Stimulated activated CD8-positive, alpha-beta memory T cell treated with anti-CD3 and anti-CD28 coated beads, Interleukin-4, amount 100 ng/mL, for 1 hour (primary cell): ENCODE measurements at regions not wholly inside any gene's neighbourhood (a gene's known extent, or its start where the extent isn't known, plus 50 kb on each side); places are given as distances from the start of the nearest gene placed in this dataset.
"Not testable (repeated sequence)": the region's sequence is repeated elsewhere in the genome, so short reads cannot be mapped to it uniquely, and the experiment has no call there.

Source experiments
- DNase-seq, 2 donors: peaks; one replicate each; pipeline ENCODE4 v3.0.0-alpha.2; 2020; ENCODE audit warnings: low read depth in 2 of 2, low spot score in 1 of 2

DNA sequence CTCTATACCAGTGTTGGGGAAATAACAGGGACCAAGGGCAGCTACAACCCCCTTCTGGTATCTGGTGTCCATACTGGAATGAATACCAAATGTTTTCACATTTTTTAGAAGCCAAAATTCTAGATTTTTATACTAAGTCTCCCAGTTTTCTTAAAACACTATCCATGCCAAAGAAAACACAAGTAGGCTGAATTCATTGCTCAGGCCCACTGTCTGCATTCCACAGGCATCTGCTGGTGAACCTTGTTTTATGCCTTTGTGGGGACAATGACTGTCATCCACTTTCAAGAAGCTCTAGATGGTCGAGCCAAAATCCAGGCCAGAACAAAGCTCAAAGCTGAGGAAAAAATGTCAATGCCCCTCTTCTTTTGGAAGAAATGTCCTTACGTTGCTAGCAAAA, 213.4 kb upstream of the RASGEF1B start:
- no peak for DNase-seq

DNA sequence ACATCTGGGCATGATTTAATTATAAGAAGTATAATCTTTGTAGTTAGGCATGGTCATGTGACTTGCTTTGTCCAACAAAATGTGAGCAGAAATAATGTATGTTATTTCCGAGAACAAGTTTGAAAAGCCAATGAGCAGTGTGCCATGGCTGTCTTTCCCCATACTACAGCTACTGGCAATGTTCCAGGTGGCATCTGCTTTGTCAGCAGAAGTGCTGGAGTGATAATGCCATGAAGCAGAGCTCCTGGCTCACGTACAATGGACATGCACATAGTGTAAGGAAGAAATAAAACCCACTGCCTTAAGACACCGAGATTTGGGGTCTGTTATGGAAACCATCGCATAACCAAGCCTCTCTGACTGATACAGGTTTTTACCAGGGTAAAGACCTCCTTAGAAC, 212.6 kb upstream of the RASGEF1B start:
- no peak for DNase-seq

DNA sequence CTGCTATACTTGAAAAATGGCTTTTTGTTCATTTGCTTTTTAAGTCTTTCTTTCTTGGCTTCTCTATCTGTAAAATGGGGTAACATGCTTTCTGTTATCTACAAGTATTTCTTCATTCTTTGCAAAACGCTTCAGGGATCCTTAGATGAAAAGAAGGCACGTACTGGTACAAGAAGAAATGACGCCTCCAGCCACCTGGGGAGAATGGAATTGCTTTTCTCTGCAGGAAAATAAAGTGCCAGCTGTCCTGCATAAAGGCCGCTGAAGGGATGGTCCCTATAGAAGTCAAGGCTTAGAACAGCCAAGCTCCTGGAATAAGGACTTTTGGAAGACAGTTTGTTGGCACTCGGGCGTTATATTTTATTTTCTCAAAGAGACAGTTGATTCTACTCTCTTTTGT, 210.8 kb upstream of the RASGEF1B start:
- no peak for DNase-seq

- no peak for DNase-seq
These were observed 207.6 kb upstream of the RASGEF1B start for GRCh38 chr4:81679315-81679714.

GRCh38 chr4:81678801-81679200, 207.1 kb upstream of the RASGEF1B start:
- DNase-seq = no peak

DNA sequence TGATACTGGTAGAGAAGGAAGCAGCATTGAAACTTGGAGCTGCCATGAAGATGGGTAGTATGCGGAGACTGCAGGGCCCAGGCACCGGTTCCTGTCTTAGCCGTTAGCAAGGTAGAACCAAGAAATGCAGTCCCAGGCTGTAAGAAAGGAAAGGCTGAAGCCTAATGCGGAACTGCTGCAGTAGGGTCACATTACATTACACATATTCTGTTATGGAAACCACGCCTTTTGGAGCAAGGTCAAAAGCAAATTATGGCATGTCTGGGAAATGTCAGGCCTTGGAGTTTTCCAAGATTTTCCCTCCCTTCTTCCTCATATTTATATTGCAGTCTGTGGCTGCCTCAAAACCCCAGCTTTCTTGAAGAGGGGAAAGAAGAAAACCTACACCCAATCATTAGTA, 204.8 kb upstream of the RASGEF1B start:
- no peak for DNase-seq

DNA sequence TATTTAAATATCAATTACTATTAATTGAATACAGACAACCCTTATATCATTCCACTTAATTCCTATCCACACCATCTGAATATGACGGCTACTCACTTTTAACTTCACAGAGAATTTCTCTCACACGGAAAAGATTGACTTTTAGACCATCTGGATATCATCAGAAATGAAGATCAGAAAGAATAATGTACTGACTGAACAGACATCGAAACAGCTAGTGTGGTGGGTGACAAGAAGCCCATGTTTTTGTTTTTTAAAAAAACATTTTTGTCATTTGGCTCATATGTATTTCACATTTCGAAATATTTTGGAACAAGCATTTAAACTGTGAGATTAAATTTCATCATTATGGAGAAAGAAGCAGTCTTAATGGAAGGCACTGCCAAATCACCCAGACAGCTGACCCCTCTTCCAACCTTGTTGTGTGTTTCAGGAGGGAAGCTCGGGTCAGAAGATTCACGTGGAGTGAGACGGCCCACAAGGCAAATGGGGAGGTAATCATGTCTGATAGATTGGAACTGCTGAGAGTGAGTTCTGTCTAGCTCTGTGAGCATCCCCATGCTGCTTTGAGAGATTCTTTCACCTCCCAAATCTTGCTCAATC, 204.2 kb upstream of the RASGEF1B start:
- no peak for DNase-seq

GRCh38 chr4:81673961-81674360, 202.3 kb upstream of the RASGEF1B start:
- DNase-seq = no peak

DNA sequence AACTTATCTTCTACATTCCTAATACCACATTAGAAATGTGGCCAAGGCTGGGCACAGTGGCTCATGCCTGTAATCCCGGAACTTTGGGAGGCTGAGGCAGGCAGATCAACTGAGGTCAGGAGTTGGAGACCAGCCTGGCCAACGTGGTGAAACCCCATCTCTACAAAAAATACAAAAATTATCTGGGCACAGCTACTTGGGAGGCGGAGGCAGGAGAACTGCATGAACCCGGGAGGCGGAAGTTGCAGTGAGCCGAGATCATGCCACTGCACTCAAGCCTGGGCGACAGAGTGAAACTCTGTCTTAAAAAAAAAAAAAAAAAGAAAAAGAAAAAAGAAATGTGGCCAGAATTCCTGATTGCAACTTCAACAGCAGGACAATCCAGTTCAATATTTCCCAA, 196.6 kb upstream of the RASGEF1B start:
- DNase-seq = not testable (repeated sequence)

- DNase-seq = no peak
These were observed 195.8 kb upstream of the RASGEF1B start for GRCh38 chr4:81667539-81667938.

- no peak for DNase-seq
These were observed 194.8 kb upstream of the RASGEF1B start for GRCh38 chr4:81666491-81666890.

DNA sequence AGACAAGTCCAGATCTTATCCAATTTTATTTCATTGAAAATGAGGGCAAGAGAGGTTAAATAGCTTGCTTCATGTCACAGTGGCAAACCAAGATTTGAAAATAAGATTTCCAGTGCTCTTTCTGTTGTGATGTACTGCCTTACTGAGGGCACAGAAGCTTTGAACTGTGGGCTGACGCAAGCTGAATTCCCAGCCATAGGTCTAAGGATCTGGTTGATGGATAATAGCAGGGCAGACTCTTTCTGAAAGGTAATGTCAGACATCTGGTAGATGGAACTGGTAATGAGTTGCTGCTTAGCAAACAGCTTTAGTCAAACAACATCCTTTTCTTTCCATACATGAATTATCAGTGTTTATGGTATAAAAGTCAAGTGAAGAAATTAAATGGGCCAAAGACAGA, 193.9 kb upstream of the RASGEF1B start:
- DNase-seq = no peak

- DNase-seq = no peak
These were observed 193.3 kb upstream of the RASGEF1B start for GRCh38 chr4:81665045-81665444.

- no peak for DNase-seq
These were observed 192.4 kb upstream of the RASGEF1B start for GRCh38 chr4:81664079-81664478.

GRCh38 chr4:81663368-81663767, 191.7 kb upstream of the RASGEF1B start:
- DNase-seq = no peak

DNA sequence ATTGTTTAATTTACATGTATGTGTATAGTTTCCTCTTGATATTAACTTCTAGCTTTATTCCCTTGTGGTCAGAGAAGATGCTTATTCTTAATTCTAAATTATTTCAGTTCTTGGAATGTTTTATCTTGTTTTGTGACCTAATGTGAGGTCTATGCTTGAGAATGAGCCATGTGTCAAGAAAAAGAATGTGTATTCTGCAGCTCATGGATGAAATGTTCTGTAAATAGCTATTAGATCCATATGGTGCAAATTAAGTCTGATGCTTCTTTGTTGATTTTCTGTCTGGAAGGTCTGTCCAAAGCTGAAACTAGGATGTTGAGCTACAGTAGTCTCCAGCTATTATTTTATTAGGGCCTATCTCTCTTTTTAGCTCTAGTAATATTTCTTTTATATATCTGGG, 187.3 kb upstream of the RASGEF1B start:
- DNase-seq = no peak

DNA sequence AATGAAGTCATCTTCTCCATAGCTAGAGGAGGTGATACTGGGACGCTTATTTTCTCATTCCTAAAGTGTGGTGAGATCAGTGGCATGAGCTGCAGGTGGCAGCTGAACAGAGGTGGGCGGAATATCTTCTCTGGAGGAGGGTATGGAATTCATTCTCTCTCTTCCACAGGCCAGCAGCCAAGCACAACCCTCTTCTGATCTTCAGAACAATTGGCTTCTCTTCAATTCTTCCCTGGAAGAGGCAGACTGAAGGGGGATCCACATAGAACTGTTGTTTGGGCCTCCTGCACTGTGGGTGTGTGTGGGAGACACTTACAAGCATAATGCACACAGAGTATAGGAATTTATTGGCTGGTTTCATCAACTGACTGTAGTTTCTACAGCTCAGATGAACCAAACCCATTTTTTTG, 180.4 kb upstream of the RASGEF1B start:
- DNase-seq = no peak

DNA sequence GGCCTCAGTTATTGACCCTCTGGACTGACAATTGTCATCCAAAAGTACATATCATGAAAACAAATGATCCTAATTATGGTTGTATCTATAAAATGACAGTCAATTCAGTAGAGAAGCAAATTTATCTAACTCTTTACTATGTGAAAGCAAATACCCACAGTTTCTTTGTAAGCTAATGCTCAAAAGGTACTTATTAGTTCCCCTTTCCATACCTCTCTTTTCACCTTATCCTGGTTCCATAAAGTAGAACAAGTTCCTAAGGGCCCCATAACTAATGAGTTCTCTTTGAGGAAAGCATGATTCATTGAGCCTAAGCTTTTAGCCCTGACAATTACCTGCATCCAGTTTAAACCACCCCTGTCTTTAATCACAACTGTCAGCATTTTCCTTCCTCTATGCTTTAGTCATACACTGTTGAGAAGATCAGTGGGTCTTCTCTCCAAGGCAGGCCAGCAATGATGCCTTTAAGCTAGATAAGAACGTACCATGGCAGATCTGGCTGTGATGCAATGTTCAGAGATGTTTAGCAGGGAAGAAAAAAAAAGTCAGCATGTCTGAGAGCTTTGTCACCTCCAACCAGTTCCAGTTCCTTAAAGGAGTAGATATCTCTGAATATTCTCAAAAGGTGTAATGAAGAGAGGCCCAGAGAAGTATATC, 179.7 kb upstream of the RASGEF1B start:
- no peak for DNase-seq

GRCh38 chr4:81650606-81651242, 179.0 kb upstream of the RASGEF1B start:
- no peak for DNase-seq

DNA sequence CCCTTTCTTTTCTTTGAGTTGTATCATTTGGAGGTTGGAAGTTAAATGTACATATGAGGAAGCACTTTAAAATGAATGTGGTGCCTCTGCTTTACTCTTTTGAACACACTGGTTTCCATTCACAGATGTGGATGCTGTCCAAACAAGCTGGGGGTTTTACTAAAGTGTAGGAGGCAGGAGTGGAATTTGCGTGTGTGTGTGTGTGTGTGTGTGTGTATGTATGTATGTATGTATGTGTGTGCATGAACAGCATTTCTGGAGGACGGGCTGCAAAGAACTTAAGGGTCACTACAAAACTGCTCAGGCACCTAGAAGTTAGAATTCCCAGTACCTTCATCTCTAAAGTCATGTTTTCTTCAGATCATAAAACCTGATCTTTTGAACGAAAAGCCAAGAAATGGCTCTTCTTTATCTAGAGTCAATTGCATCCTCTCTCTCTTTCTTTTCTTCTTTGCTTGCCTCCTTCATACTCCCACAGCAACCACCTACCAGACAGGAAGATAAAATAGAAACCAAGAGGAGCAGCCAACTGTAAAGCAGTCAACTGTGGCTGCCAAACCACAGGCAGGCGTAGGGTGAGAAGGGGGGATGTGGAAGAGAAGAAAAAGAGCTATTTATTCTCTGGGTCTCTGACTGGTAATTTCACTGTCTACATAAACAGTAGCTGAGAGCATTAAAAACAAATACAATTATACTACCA, 177.0 kb upstream of the RASGEF1B start:
- no peak for DNase-seq

GRCh38 chr4:81647388-81647787, 175.7 kb upstream of the RASGEF1B start:
- DNase-seq = no peak

- no peak for DNase-seq
These were observed 170.8 kb upstream of the RASGEF1B start for GRCh38 chr4:81642543-81642942.
